ENCODE measurements at regions not wholly inside any gene's neighbourhood (a gene's known extent, or its start where the extent isn't known, plus 50 kb on each side); places are given as distances from the start of the nearest gene placed in this dataset.

GRCh38 chr5:88368201-88368600 is 99.6 kb upstream of the TMEM161B start:
- WGBS, 2 experiments (ENCODE audit: extremely low coverage in 2 of 2, insufficient read length in 1 of 2): no CpG with 5 or more reads among the region's 2 CpGs
- no peaks in the 10 kb centered on the region for H3K4me1 ChIP-seq (ENCODE audit: control insufficient read depth, insufficient read depth, low read length)
- CTCF ChIA-PET: interaction anchor here (0.9 kb wide), 1 partner anchor 9 kb away, joined by 3 read pairs; no protein-coding TSS in a partner anchor

More at GRCh38 chr5:88368201-88368600, 99.6 kb upstream of the TMEM161B start:
- in situ Hi-C loops (cut with MboI; ENCODE audit: low sequenced_read_pairs) (no loop called here), intact Hi-C loops (cut with micrococcal nuclease) (no loop called here), dilution Hi-C loops (cut with HindIII; ENCODE audit: low sequenced_read_pairs, unreplicated experiment) (no loop called here)
- Histone ChIP-seq H3K9ac (ENCODE audit: low read depth, low read length) (no peak overlapping the region), H3K14ac (replicated peaks; ENCODE audit: low read depth, low read length) (no peak overlapping the region), H2BK15ac (ENCODE audit: low read depth, low read length) (no peak overlapping the region), H4K20me1 (ENCODE audit: insufficient read depth, low read length) (no peaks in the 10 kb centered on the region), H4K91ac (ENCODE audit: insufficient read depth, low read depth, low read length) (no peak overlapping the region), H2BK120ac (ENCODE audit: low read depth, low read length) (no peak overlapping the region), H3K4ac (ENCODE audit: low read depth, low read length) (no peak overlapping the region), H3K79me1 (ENCODE audit: low read depth in 1 of 2, low read length in 2 of 2) (no peaks in the 10 kb centered on the region), H2BK5ac (ENCODE audit: low read depth, low read length, poor library complexity, severe bottlenecking) (no peak overlapping the region), H2AFZ (replicated peaks; ENCODE audit: low read length, poor library complexity) (no peak overlapping the region), H3K4me3 (ENCODE audit: insufficient read depth, low read depth, low read length) (no peak overlapping the region), H3K9me1 (ENCODE audit: insufficient read depth, low read length) (no peaks in the 10 kb centered on the region), H2BK20ac (ENCODE audit: low read depth, low read length) (no peak overlapping the region), H3K27ac (ENCODE audit: insufficient read depth, low read length) (no peak overlapping the region), H4K8ac (ENCODE audit: low read depth in 2 of 2, low read length in 2 of 2) (no peak overlapping the region), H3K36me3 (ENCODE audit: control insufficient read depth, insufficient read depth, low read length) (no peaks in the 10 kb centered on the region), H2AK5ac (ENCODE audit: low read depth, low read length) (no peak overlapping the region), H3K56ac (ENCODE audit: extremely low read depth, insufficient read depth, low read length) (no peak overlapping the region), H2AK9ac (replicated peaks; ENCODE audit: low read depth, low read length, poor library complexity) (no peak overlapping the region), H3K27me3 (ENCODE audit: control insufficient read depth, insufficient read depth, low read length) (no peaks in the 10 kb centered on the region), H3K18ac (ENCODE audit: low read depth, low read length) (no peak overlapping the region), H4K5ac (ENCODE audit: low read depth, low read length) (no peak overlapping the region), H3K4me2 (ENCODE audit: low read depth, low read length) (no peak overlapping the region), H3K9me3 (ENCODE audit: control insufficient read depth, insufficient read depth, low read length) (no peaks in the 10 kb centered on the region), H3K23ac (ENCODE audit: low read depth, low read length) (no peak overlapping the region)
- POLR2A ChIA-PET (ENCODE audit: unreplicated experiment): no interaction called here
- no peak for TF ChIP-seq FOS (IDR thresholded peaks at IDR 0.05; ENCODE audit: low read depth, low read length)
- no peak for TF ChIP-seq MAFK (IDR thresholded peaks at IDR 0.05; ENCODE audit: low read depth, low read length)
- TF ChIP-seq CHD1 (IDR thresholded peaks at IDR 0.05; ENCODE audit: low read depth, low read length): no peak
- no peak for TF ChIP-seq CEBPB (IDR thresholded peaks at IDR 0.05; ENCODE audit: low read depth, low read length)
- TF ChIP-seq RFX5 (IDR thresholded peaks at IDR 0.05; ENCODE audit: low read depth, low read length): no peak
- TF ChIP-seq ELK1 (IDR thresholded peaks at IDR 0.05; ENCODE audit: borderline replicate concordance, low read depth, low read length): no peak
- TF ChIP-seq RCOR1 (IDR thresholded peaks at IDR 0.05; ENCODE audit: insufficient replicate concordance, low read length): no peak
- no peak for TF ChIP-seq SMC3 (IDR thresholded peaks at IDR 0.05; ENCODE audit: low read depth, low read length)
- TF ChIP-seq NFE2L2 (IDR thresholded peaks at IDR 0.05; ENCODE audit: low read depth, low read length): no peak
- TF ChIP-seq BHLHE40 (IDR thresholded peaks at IDR 0.05; ENCODE audit: low read depth, low read length): no peak
- DNase-seq (no peak), ATAC-seq (ENCODE audit: low read depth) (no peak)
- BruUV-seq (replicated peaks): no TSS peak

Data from IMR-90 (cell line).